ENCODE measurements at regions not wholly inside any gene's neighbourhood (a gene's known extent, or its start where the extent isn't known, plus 50 kb on each side); places are given as distances from the start of the nearest gene placed in this dataset.

DNA sequence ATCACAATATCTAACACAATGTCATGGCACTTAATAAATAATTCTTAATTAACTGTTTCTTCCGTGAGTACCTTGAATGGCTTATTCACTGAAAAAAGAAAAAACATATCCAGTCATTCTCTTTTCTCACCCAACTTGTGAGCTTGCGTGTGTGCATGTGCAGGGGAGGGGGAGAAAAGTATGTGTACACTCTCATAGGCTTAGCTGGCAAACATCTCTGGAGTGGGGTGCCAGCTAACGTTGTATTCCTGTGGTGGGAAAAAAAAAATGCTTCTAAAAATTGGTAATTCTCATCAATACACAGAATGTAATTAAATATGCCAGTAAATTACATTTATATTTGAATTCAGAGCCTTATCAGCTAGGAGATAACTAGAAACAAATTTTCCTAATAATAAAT, 291.9 kb upstream of the NOX3 start:
- no peak for TF ChIP-seq GATA2 (IDR thresholded peaks at IDR 0.05; ENCODE audit: low read depth, low read length)
- TF ChIP-seq GATA3 (IDR thresholded peaks at IDR 0.05; ENCODE audit: low read depth, low read length): no peak
